ENCODE measurements at regions not wholly inside any gene's neighbourhood (a gene's known extent, or its start where the extent isn't known, plus 50 kb on each side); places are given as distances from the start of the nearest gene placed in this dataset.

GRCh38 chr7:20064974-20065862 lies 152.0 kb downstream of the MACC1 start:
- no peaks in the 10 kb centered on the region for H3K36me3 Mint-ChIP-seq
- H3K27ac Mint-ChIP-seq = no peak overlapping the region
- H3K27me3 Mint-ChIP-seq = peaks cover 0 to 3% of the 10 kb centered on the region in 2 donors
- no peak overlapping the region for H3K4me3 Mint-ChIP-seq
- peaks cover 2 to 11% (median 6%) of the 10 kb centered on the region in 3 donors for H3K4me1 Mint-ChIP-seq
- H3K27ac ChIP-seq (ENCODE audit: low read length) = no peak overlapping the region
- peak overlapping the region in 1 of 2 donors; percentile 36 for H3K4me3 ChIP-seq (ENCODE audit: control insufficient read depth in 1 of 2, extremely low read depth in 1 of 2, low read length in 1 of 2)
- H3K9me3 Mint-ChIP-seq = peaks cover 8 to 15% (median 8%) of the 10 kb centered on the region in 3 donors
- ChIA-PET POLR2A (no interaction called here), CTCF (no interaction called here)
- peaks cover 0 to 9% of the 10 kb centered on the region in 2 experiments for H3K4me1 ChIP-seq (ENCODE audit: control insufficient read depth in 1 of 2, extremely low read depth in 1 of 2, insufficient read depth in 2 of 2, low read length in 2 of 2)
- WGBS (ENCODE audit: insufficient coverage) = 0% methylated on average over 1 of the region's 7 CpGs
- DNase-seq (peak in 1 of 35 experiments; percentile 5), ATAC-seq (replicated peaks in 1 of 4) (peak in 1 of 4 experiments; percentile 43)
- H3K27me3 ChIP-seq (replicated peaks in 1 of 2; ENCODE audit: control insufficient read depth in 2 of 2, extremely low read depth in 1 of 2, insufficient read depth in 2 of 2, low read length in 1 of 2) = no peaks in the 10 kb centered on the region
- peaks cover 2% of the 10 kb centered on the region for H3K9me3 ChIP-seq
- H3K36me3 ChIP-seq (ENCODE audit: control insufficient read depth in 2 of 2, extremely low read depth in 1 of 2, insufficient read depth in 1 of 2, low read length in 1 of 2) = no peaks in the 10 kb centered on the region

DNA sequence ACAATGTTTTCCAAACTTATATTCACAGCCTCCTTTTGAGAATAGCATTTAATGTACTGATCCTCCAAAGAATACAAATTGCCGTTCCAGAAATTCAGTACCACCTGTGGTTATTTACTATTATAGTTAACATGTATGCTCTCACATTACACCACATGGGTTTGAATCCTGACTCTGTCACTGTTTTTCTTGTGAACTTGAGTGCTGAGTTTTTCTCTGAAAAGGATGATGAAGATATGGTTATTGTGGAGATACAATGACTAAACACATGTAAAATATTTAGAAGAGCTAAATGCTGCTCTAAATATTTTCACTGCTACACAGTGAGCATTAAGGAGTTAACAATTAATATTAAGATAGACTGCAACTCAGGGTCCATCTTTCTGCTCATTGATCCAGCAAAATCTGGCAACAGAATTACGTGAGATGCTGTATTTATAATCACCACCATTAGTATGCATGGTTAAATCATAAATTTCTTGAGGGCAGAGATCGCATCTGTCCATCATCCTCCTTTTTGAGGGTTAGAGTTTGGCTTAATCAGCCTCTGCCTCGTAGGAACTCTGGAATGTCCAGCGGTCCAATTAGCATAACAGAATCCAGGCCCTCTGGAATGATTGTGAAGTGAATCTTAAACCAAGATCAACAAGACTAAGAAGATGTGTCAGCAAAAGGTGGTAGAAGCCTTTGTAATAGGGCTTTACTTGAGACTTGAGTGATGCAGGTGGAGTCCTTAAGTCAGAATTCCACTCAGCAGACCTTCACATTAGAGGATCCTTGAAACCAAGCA lies 152.8 kb downstream of the MACC1 start:
- H3K27me3 Mint-ChIP-seq = peaks cover 0 to 3% of the 10 kb centered on the region in 2 donors
- Histone ChIP-seq H3K9me3 (peaks cover 2% of the 10 kb centered on the region), H3K4me3 (ENCODE audit: control insufficient read depth in 1 of 2, extremely low read depth in 1 of 2, low read length in 1 of 2) (no peak overlapping the region), H3K36me3 (ENCODE audit: control insufficient read depth in 2 of 2, extremely low read depth in 1 of 2, insufficient read depth in 1 of 2, low read length in 1 of 2) (no peaks in the 10 kb centered on the region), H3K4me1 (ENCODE audit: control insufficient read depth in 1 of 2, extremely low read depth in 1 of 2, insufficient read depth in 2 of 2, low read length in 2 of 2) (peaks cover 0 to 9% of the 10 kb centered on the region in 2 experiments), H3K27ac (ENCODE audit: low read length) (no peak overlapping the region), H3K27me3 (replicated peaks in 1 of 2; ENCODE audit: control insufficient read depth in 2 of 2, extremely low read depth in 1 of 2, insufficient read depth in 2 of 2, low read length in 1 of 2) (no peaks in the 10 kb centered on the region)
- no peak overlapping the region for H3K27ac Mint-ChIP-seq
- ChIA-PET POLR2A (no interaction called here), CTCF (no interaction called here)
- H3K4me3 Mint-ChIP-seq = no peak overlapping the region
- DNase-seq (no peak), ATAC-seq (replicated peaks in 1 of 4) (no peak)
- H3K4me1 Mint-ChIP-seq = peaks cover 2 to 11% (median 6%) of the 10 kb centered on the region in 3 donors
- no peaks in the 10 kb centered on the region for H3K36me3 Mint-ChIP-seq
- peaks cover 8 to 15% (median 8%) of the 10 kb centered on the region in 3 donors for H3K9me3 Mint-ChIP-seq
- no CpG with 5 or more reads among the region's 5 CpGs for WGBS (ENCODE audit: insufficient coverage)

DNA sequence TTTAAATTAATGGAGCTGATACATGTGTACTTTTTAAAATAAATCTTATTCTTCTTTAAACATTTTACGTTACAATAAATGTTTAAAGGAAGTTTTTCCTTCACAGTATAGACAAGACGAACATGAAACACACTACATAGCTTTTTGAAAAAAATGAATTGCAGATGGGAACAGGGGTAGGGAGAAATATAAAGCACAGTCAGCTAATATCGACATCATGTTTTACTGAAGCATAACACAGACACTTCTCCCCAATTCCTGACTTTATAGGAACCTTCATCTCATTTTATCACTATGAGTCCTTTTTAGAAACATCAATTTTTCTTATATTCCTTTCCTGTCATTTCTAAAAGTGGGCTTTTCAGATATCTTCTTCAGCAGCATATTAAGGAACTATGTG lies 153.5 kb downstream of the MACC1 start:
- WGBS (ENCODE audit: insufficient coverage) = no CpG with 5 or more reads among the region's 3 CpGs
- Histone ChIP-seq H3K27me3 (replicated peaks in 1 of 2; ENCODE audit: control insufficient read depth in 2 of 2, extremely low read depth in 1 of 2, insufficient read depth in 2 of 2, low read length in 1 of 2) (no peaks in the 10 kb centered on the region), H3K36me3 (ENCODE audit: control insufficient read depth in 2 of 2, extremely low read depth in 1 of 2, insufficient read depth in 1 of 2, low read length in 1 of 2) (no peaks in the 10 kb centered on the region), H3K4me1 (ENCODE audit: control insufficient read depth in 1 of 2, extremely low read depth in 1 of 2, insufficient read depth in 2 of 2, low read length in 2 of 2) (peaks cover 0 to 9% of the 10 kb centered on the region in 2 experiments), H3K27ac (ENCODE audit: low read length) (no peak overlapping the region), H3K9me3 (peaks cover 2% of the 10 kb centered on the region), H3K4me3 (ENCODE audit: control insufficient read depth in 1 of 2, extremely low read depth in 1 of 2, low read length in 1 of 2) (no peak overlapping the region)
- Mint-ChIP-seq H3K27me3 (no peaks in the 10 kb centered on the region), H3K36me3 (no peaks in the 10 kb centered on the region), H3K27ac (no peak overlapping the region), H3K4me1 (peaks cover 2 to 11% (median 6%) of the 10 kb centered on the region in 3 donors), H3K9me3 (peaks cover 3 to 12% (median 4%) of the 10 kb centered on the region in 3 donors), H3K4me3 (no peak overlapping the region)
- ChIA-PET CTCF (no interaction called here), POLR2A (no interaction called here)
- ATAC-seq (replicated peaks in 1 of 4) = no peak
- no peak for DNase-seq

- no peak overlapping the region for H3K4me3 ChIP-seq (ENCODE audit: control insufficient read depth in 1 of 2, extremely low read depth in 1 of 2, low read length in 1 of 2)
- Mint-ChIP-seq H3K4me1 (peaks cover 2 to 11% (median 6%) of the 10 kb centered on the region in 3 donors), H3K27ac (no peak overlapping the region), H3K36me3 (no peaks in the 10 kb centered on the region), H3K27me3 (no peaks in the 10 kb centered on the region), H3K9me3 (peaks cover 3 to 12% (median 4%) of the 10 kb centered on the region in 3 donors), H3K4me3 (no peak overlapping the region)
- peaks cover 2% of the 10 kb centered on the region for H3K9me3 ChIP-seq
- ATAC-seq (replicated peaks in 1 of 4) = no peak
- H3K4me1 ChIP-seq (ENCODE audit: control insufficient read depth in 1 of 2, extremely low read depth in 1 of 2, insufficient read depth in 2 of 2, low read length in 2 of 2) = peaks cover 0 to 9% of the 10 kb centered on the region in 2 experiments
- POLR2A ChIA-PET = interaction anchor here in 1 of 2 donors (0.6 kb wide), 1 partner anchor 29 kb away, joined by 3 read pairs; no protein-coding TSS in a partner anchor
- DNase-seq = no peak
- CTCF ChIA-PET = no interaction called here
- no CpG with 5 or more reads among the region's 1 CpG for WGBS (ENCODE audit: insufficient coverage)
- no peaks in the 10 kb centered on the region for H3K27me3 ChIP-seq (replicated peaks in 1 of 2; ENCODE audit: control insufficient read depth in 2 of 2, extremely low read depth in 1 of 2, insufficient read depth in 2 of 2, low read length in 1 of 2)
- H3K36me3 ChIP-seq (ENCODE audit: control insufficient read depth in 2 of 2, extremely low read depth in 1 of 2, insufficient read depth in 1 of 2, low read length in 1 of 2) = no peaks in the 10 kb centered on the region
- no peak overlapping the region for H3K27ac ChIP-seq (ENCODE audit: low read length)
These were observed 154.3 kb downstream of the MACC1 start for GRCh38 chr7:20062932-20063331.

- Histone ChIP-seq H3K4me3 (ENCODE audit: control insufficient read depth in 1 of 2, extremely low read depth in 1 of 2, low read length in 1 of 2) (no peak overlapping the region), H3K4me1 (ENCODE audit: control insufficient read depth in 1 of 2, extremely low read depth in 1 of 2, insufficient read depth in 2 of 2, low read length in 2 of 2) (no peaks in the 10 kb centered on the region), H3K36me3 (ENCODE audit: control insufficient read depth in 2 of 2, extremely low read depth in 1 of 2, insufficient read depth in 1 of 2, low read length in 1 of 2) (no peaks in the 10 kb centered on the region), H3K27ac (ENCODE audit: low read length) (no peak overlapping the region), H3K9me3 (no peaks in the 10 kb centered on the region), H3K27me3 (replicated peaks in 1 of 2; ENCODE audit: control insufficient read depth in 2 of 2, extremely low read depth in 1 of 2, insufficient read depth in 2 of 2, low read length in 1 of 2) (no peaks in the 10 kb centered on the region)
- ChIA-PET POLR2A (no interaction called here), CTCF (interaction anchor here in 1 of 2 donors (0.5 kb wide), 1 partner anchor 14 kb away, joined by 6 read pairs; no protein-coding TSS in a partner anchor)
- peaks cover 0 to 3% of the 10 kb centered on the region in 2 donors for H3K27me3 Mint-ChIP-seq
- no peak overlapping the region for H3K4me3 Mint-ChIP-seq
- ATAC-seq (replicated peaks in 1 of 4) (no peak), DNase-seq (no peak)
- no peak overlapping the region for H3K27ac Mint-ChIP-seq
- 65% methylated on average over 2 of the region's 7 CpGs for WGBS (ENCODE audit: insufficient coverage)
- H3K9me3 Mint-ChIP-seq = peaks cover 0 to 8% (median 5%) of the 10 kb centered on the region in 3 donors
- H3K4me1 Mint-ChIP-seq = no peaks in the 10 kb centered on the region
- no peaks in the 10 kb centered on the region for H3K36me3 Mint-ChIP-seq
These were observed 163.7 kb downstream of the MACC1 start for GRCh38 chr7:20053334-20054104.

Data from T-cell (primary cell).